Astrocyte of the cerebellum (primary cell): ENCODE measurements at regions not wholly inside any gene's neighbourhood (a gene's known extent, or its start where the extent isn't known, plus 50 kb on each side); places are given as distances from the start of the nearest gene placed in this dataset.

Experiments
- DNase-seq: peaks from one replicate; pipeline ENCODE4 v3.0.0-alpha.2; 2011; ENCODE audit warnings: low read depth
- H3K4me3 ChIP-seq: 2 replicates; pipeline ENCODE4 v1.5.1; 2011; ENCODE audit warnings: mild to moderate bottlenecking, low read depth, low read length, moderate library complexity
- CTCF ChIP-seq: IDR thresholded peaks from 2 replicates; pipeline ENCODE4 v1.5.1; 2012; ENCODE audit warnings: low read length, low read depth, moderate library complexity, mild to moderate bottlenecking; ENCODE audit errors: missing control alignments
- in situ Hi-C: cut with HindIII; loops from 2 replicates; pipeline ENCODE4 v1.10.0; 2017; ENCODE audit warnings: low sequenced_read_pairs

- no peak for DNase-seq
- no peak overlapping the region for H3K4me3 ChIP-seq
- in situ Hi-C loops = no loop called here
- TF ChIP-seq CTCF = no peak
Observed at GRCh38 chr4:170770664-170771063, 680.9 kb upstream of the AADAT start.

GRCh38 chr4:170769862-170770261 lies 680.1 kb upstream of the AADAT start:
- no peak overlapping the region for H3K4me3 ChIP-seq
- DNase-seq = no peak
- in situ Hi-C loops = no loop called here
- no peak for TF ChIP-seq CTCF

GRCh38 chr4:170758988-170759387 lies 669.2 kb upstream of the AADAT start:
- no peak for DNase-seq
- in situ Hi-C loops = no loop called here
- no peak for TF ChIP-seq CTCF
- H3K4me3 ChIP-seq = no peak overlapping the region

- in situ Hi-C loops = no loop called here
- H3K4me3 ChIP-seq = no peak overlapping the region
- TF ChIP-seq CTCF = no peak
- no peak for DNase-seq
Observed at GRCh38 chr4:170750519-170750918, 660.8 kb upstream of the AADAT start.

- TF ChIP-seq CTCF = no peak
- in situ Hi-C loops = no loop called here
Observed at GRCh38 chr4:170748975-170749374, 659.2 kb upstream of the AADAT start.

GRCh38 chr4:170743633-170744032 lies 653.9 kb upstream of the AADAT start:
- DNase-seq = no peak
- no peak overlapping the region for H3K4me3 ChIP-seq
- TF ChIP-seq CTCF = no peak
- in situ Hi-C loops = no loop called here

More at GRCh38 chr4:170748975-170749374, 659.2 kb upstream of the AADAT start:
- DNase-seq = no peak
- no peak overlapping the region for H3K4me3 ChIP-seq

GRCh38 chr4:170741856-170742255 lies 652.1 kb upstream of the AADAT start:
- H3K4me3 ChIP-seq = no peak overlapping the region
- in situ Hi-C loops = no loop called here
- no peak for TF ChIP-seq CTCF
- no peak for DNase-seq
